HG02623 (cell line): ENCODE measurements at regions not wholly inside any gene's neighbourhood (a gene's known extent, or its start where the extent isn't known, plus 50 kb on each side); places are given as distances from the start of the nearest gene placed in this dataset.
"Not testable (repeated sequence)": the region's sequence is repeated elsewhere in the genome, so short reads cannot be mapped to it uniquely, and the experiment has no call there.

Experiments used
- ATAC-seq: cut with Tn5 transposase; IDR thresholded peaks from one replicate; pipeline ENCODE4 v1.9.1; 2021; ENCODE audit warnings: moderate library complexity; ENCODE audit not compliant: unreplicated experiment

GRCh38 chr2:118430510-118431164, 342.4 kb downstream of the INSIG2 start:
- no peak for ATAC-seq

GRCh38 chr2:118425191-118425590, 336.9 kb downstream of the INSIG2 start:
- no peak for ATAC-seq

- ATAC-seq: no peak
Observed at GRCh38 chr2:118423776-118424175, 335.5 kb downstream of the INSIG2 start.

GRCh38 chr2:118421648-118422047, 333.4 kb downstream of the INSIG2 start:
- no peak for ATAC-seq

GRCh38 chr2:118417406-118418120, 329.3 kb downstream of the INSIG2 start:
- no peak for ATAC-seq

GRCh38 chr2:118415186-118415585, 326.9 kb downstream of the INSIG2 start:
- ATAC-seq: not testable (repeated sequence)

GRCh38 chr2:118403658-118404451, 315.6 kb downstream of the INSIG2 start:
- ATAC-seq: no peak

GRCh38 chr2:118388771-118389170, 300.5 kb downstream of the INSIG2 start:
- ATAC-seq: no peak

GRCh38 chr2:118387509-118387908, 299.2 kb downstream of the INSIG2 start:
- ATAC-seq: no peak

GRCh38 chr2:118386641-118387302, 298.5 kb downstream of the INSIG2 start:
- ATAC-seq: no peak

GRCh38 chr2:118380915-118381653, 292.8 kb downstream of the INSIG2 start:
- no peak for ATAC-seq

GRCh38 chr2:118375907-118376485, 287.7 kb downstream of the INSIG2 start:
- ATAC-seq: no peak

- no peak for ATAC-seq
Observed at GRCh38 chr2:118374974-118375755, 286.9 kb downstream of the INSIG2 start.

GRCh38 chr2:118372886-118373830, 284.9 kb downstream of the INSIG2 start:
- no peak for ATAC-seq

- no peak for ATAC-seq
Observed at GRCh38 chr2:118371515-118371914, 283.2 kb downstream of the INSIG2 start.

GRCh38 chr2:118369521-118369920, 281.2 kb downstream of the INSIG2 start:
- ATAC-seq: not testable (repeated sequence)

GRCh38 chr2:118363604-118364003, 275.3 kb downstream of the INSIG2 start:
- no peak for ATAC-seq

GRCh38 chr2:118356051-118356450, 267.8 kb downstream of the INSIG2 start:
- no peak for ATAC-seq
